ENCODE measurements at regions not wholly inside any gene's neighbourhood (a gene's known extent, or its start where the extent isn't known, plus 50 kb on each side); places are given as distances from the start of the nearest gene placed in this dataset.

DNA sequence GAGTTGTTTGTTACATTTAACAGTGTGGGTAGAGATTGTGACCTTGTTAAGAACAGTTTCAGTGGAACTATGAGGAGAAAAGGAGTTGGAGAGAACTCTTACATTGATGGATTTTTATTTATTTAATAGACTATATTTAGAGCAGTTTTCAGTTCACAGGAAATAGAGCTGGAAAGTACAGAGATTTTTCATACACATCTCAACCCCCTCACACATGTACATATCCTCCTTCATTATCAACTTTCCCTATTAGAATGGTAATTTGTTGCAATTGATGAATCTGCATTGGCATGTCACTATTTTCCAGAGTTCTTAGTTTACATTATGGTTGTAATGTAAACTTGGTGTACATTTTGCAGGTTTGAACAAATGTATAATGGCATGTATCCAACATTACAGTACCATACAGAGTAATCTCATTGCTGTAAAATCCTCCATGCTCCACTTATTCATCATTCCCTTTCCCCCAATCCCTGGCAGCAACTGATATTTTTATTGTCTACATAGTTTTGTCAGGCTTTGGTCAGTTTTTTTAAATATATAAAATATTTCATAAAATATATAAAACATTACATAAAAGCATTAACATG is 756.6 kb upstream of the DPPA4 start:
- Mint-ChIP-seq H3K4me3 (no peak overlapping the region), H3K36me3 (ENCODE audit: low read depth) (no peaks in the 10 kb centered on the region), H3K27ac (no peak overlapping the region), H3K9me3 (peaks cover 5% of the 10 kb centered on the region), H3K4me1 (no peaks in the 10 kb centered on the region), H3K27me3 (no peaks in the 10 kb centered on the region)
- ChIA-PET POLR2A (no interaction called here), CTCF (no interaction called here)
- no peak for DNase-seq

DNA sequence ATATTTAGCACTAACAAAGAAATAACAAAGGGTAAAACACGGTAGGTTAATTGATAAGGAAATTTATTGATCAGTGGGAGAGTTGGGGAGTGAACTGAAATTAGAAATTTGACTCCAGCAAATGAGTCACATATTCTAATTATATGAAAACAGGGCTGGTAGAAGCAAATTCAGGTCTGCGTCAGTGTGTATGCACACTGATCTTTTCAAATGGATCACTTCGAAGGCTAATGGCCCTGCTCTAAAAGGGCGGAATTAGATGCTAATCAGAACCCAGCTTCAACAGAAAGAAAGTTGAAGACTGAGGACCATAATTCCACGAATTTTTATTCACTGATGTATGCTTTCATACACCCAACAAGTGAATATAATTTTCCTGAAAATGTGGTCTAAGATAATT is 762.4 kb upstream of the DPPA4 start:
- no peak for DNase-seq
- Mint-ChIP-seq H3K4me1 (no peaks in the 10 kb centered on the region), H3K4me3 (no peak overlapping the region), H3K27ac (no peak overlapping the region), H3K9me3 (peaks cover 5% of the 10 kb centered on the region), H3K36me3 (ENCODE audit: low read depth) (no peaks in the 10 kb centered on the region), H3K27me3 (no peaks in the 10 kb centered on the region)
- POLR2A ChIA-PET = no interaction called here
- CTCF ChIA-PET = no interaction called here

DNA sequence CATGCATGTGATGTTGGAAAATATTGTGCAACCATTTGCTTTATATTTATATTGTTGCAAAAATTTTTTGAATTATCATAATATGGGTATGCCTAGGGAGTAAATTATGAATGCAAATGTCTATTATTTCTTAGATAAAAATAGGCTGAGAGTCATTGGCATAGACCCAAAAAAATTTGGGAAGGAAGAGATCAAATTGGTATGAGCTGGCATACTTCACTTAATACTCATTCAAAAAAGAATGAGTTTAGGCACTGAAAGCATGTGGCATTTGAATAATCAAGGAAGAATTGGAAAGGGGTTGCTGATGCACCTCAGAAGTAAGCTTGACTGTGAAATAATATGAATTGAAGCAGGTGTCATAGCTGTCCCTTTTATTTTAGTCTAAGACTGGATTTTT is 764.0 kb upstream of the DPPA4 start:
- no peak overlapping the region for H3K27ac Mint-ChIP-seq
- ChIA-PET CTCF (no interaction called here), POLR2A (no interaction called here)
- H3K4me3 Mint-ChIP-seq = no peak overlapping the region
- no peaks in the 10 kb centered on the region for H3K36me3 Mint-ChIP-seq (ENCODE audit: low read depth)
- no peaks in the 10 kb centered on the region for H3K27me3 Mint-ChIP-seq
- no peak for DNase-seq
- no peaks in the 10 kb centered on the region for H3K4me1 Mint-ChIP-seq
- H3K9me3 Mint-ChIP-seq = peaks cover 5% of the 10 kb centered on the region

DNA sequence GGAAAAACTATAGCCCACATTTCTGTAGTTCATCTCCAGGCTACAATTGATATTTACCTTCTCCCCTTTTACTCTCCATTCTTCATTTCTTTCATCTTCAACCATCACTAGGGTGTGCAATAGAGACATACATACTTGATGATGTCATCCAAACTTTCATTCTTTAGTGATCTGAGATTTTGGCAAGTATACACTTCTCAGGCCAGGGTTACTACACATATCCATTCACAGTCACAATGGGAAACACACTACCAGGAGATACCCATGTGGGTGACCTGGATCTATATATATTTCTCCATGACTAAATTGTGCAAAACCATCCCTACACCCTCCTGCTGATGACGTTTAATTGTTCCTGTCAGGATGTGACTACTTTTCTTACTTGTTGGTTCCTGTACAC is 769.5 kb upstream of the DPPA4 start:
- no peak overlapping the region for H3K27ac Mint-ChIP-seq
- no peaks in the 10 kb centered on the region for H3K36me3 Mint-ChIP-seq (ENCODE audit: low read depth)
- CTCF ChIA-PET = no interaction called here
- H3K4me3 Mint-ChIP-seq = no peak overlapping the region
- H3K9me3 Mint-ChIP-seq = no peaks in the 10 kb centered on the region
- no peaks in the 10 kb centered on the region for H3K4me1 Mint-ChIP-seq
- POLR2A ChIA-PET = no interaction called here
- H3K27me3 Mint-ChIP-seq = no peaks in the 10 kb centered on the region
- no peak for DNase-seq

DNA sequence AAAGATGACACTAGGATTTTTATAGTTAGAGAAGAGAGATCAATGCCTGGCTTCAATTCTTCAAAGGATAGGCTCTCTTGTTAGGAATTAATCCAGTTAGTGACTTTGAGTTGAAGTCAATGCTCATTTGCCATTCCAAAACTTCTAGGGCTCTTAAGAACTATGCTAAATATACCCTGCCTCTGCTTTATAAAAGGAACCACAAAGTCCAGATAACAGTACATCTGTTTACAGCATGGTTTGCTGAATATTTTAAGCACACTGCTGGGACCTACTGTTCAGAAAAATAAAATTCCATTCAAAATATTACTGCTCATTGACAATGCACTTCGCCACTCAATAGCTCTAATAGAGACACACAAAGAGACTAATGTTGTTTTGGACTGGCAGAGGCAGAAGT is 786.6 kb upstream of the DPPA4 start:
- ChIA-PET CTCF (no interaction called here), POLR2A (no interaction called here)
- H3K4me3 Mint-ChIP-seq = no peak overlapping the region
- no peaks in the 10 kb centered on the region for H3K36me3 Mint-ChIP-seq (ENCODE audit: low read depth)
- no peaks in the 10 kb centered on the region for H3K9me3 Mint-ChIP-seq
- DNase-seq = no peak
- H3K4me1 Mint-ChIP-seq = no peaks in the 10 kb centered on the region
- H3K27me3 Mint-ChIP-seq = no peaks in the 10 kb centered on the region
- H3K27ac Mint-ChIP-seq = no peak overlapping the region

DNA sequence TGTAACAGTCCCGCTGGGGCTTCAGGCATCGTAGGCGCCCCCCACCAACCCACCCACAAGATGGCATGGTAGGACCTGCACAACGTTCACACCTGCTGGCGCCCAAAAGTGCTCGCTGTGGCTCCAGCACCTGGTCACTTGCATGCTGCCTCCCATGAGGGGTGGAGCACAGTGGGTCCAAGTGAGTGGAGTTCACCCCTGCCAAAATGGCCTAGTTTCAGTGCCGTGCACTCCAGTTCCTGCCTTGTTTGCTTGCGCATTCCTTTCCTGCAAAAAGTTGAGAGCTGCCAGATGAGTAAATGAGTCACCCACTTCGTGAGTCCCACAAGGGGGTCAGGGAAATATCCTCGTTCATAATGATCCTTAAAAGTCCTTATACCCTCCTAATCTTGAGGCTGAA is 788.7 kb upstream of the DPPA4 start:
- Mint-ChIP-seq H3K27me3 (no peaks in the 10 kb centered on the region), H3K4me1 (no peaks in the 10 kb centered on the region), H3K4me3 (no peak overlapping the region), H3K9me3 (no peaks in the 10 kb centered on the region), H3K36me3 (ENCODE audit: low read depth) (no peaks in the 10 kb centered on the region), H3K27ac (no peak overlapping the region)
- POLR2A ChIA-PET = no interaction called here
- CTCF ChIA-PET = interaction anchor here (0.6 kb wide), 1 partner anchor 19 kb away, joined by 3 read pairs; no protein-coding TSS in a partner anchor
- no peak for DNase-seq

DNA sequence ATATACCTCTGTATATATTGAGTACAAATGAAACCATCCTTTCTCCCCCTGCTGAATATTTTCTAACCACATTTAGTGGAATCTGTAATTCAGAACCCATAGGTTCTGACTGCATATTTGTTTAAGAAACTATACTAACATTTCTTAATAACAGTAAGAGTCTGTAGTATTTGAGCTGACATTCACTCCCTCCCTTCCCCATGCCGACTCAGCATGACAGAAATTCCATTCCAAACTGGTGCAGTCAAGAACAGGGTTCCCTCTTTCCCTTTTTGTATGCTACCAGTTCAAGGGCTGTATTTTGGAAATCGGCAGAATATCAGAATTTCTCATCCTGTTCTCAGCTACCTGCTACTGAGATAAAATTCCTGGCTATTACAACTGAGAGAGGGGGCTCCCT is 796.6 kb upstream of the DPPA4 start:
- H3K4me3 Mint-ChIP-seq = no peak overlapping the region
- ChIA-PET POLR2A (no interaction called here), CTCF (no interaction called here)
- no peaks in the 10 kb centered on the region for H3K4me1 Mint-ChIP-seq
- H3K9me3 Mint-ChIP-seq = no peaks in the 10 kb centered on the region
- no peak overlapping the region for H3K27ac Mint-ChIP-seq
- no peak for DNase-seq
- H3K27me3 Mint-ChIP-seq = no peaks in the 10 kb centered on the region
- no peaks in the 10 kb centered on the region for H3K36me3 Mint-ChIP-seq (ENCODE audit: low read depth)

DNA sequence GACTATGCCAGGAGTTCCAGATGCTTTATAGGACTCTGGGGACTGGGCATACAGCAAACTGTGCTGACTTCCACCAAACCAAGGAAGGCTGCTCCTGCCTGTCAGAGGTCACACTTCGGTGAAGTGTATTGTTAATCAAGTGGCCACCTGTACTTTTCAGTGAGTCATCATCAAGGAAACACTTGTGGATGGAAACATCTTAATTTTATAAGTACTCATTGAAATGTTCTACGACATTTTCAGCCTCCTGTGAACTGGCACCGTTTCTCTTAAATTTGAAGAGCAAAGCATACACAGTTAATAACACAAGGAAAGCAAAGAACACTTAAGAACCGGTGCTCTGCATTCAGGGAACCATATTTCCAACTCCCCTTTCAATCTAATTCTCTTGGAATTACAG is 801.7 kb upstream of the DPPA4 start:
- Mint-ChIP-seq H3K27ac (no peak overlapping the region), H3K9me3 (no peaks in the 10 kb centered on the region), H3K36me3 (ENCODE audit: low read depth) (no peaks in the 10 kb centered on the region), H3K27me3 (no peaks in the 10 kb centered on the region), H3K4me1 (no peaks in the 10 kb centered on the region), H3K4me3 (no peak overlapping the region)
- DNase-seq = no peak
- CTCF ChIA-PET = no interaction called here
- POLR2A ChIA-PET = no interaction called here

DNA sequence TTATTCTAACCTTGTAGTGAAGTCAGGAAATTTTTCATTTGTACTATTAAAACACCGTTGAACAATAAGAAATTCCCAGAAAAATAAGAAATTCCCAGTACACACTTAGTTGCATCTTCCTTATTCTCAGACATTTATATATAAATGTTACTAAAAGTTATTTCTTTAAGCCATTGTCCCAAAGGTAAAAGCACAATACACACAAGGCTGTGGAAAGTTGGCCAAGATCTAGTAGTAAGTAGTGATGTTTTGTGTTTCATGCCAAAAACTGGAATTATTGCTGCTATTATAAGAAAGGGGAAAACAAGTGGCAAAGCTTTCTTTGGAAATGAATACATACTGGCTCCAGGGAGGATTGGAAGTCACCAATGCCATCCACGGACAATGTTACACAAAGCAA is 802.5 kb upstream of the DPPA4 start:
- no peaks in the 10 kb centered on the region for H3K4me1 Mint-ChIP-seq
- POLR2A ChIA-PET = no interaction called here
- H3K36me3 Mint-ChIP-seq (ENCODE audit: low read depth) = no peaks in the 10 kb centered on the region

DNA sequence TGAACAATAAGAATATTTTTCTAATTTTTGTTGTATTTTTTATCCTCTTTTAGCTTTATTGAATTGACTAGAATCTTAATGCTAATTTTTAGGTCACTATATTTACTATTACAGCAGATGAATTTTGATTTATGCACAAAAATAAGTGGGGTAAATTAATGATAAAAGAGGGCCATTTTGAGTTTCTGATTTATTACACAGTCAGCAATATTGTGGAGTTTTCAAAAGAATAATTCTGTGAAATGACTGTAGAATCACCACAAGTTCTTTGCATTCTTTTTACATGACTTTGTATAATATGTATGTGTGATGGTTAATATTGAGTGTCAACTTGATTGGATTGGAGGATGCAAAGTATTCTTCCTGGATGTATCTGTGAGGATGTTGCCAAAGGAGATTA is 812.4 kb upstream of the DPPA4 start:
- Mint-ChIP-seq H3K9me3 (no peaks in the 10 kb centered on the region), H3K4me1 (no peaks in the 10 kb centered on the region), H3K36me3 (ENCODE audit: low read depth) (no peaks in the 10 kb centered on the region), H3K27ac (no peak overlapping the region), H3K4me3 (no peak overlapping the region), H3K27me3 (no peaks in the 10 kb centered on the region)
- CTCF ChIA-PET = no interaction called here
- DNase-seq = no peak
- POLR2A ChIA-PET = no interaction called here

More for the DNA sequence above, 802.5 kb upstream of the DPPA4 start:
- CTCF ChIA-PET = no interaction called here
- no peaks in the 10 kb centered on the region for H3K9me3 Mint-ChIP-seq
- H3K4me3 Mint-ChIP-seq = no peak overlapping the region
- no peak for DNase-seq
- H3K27me3 Mint-ChIP-seq = no peaks in the 10 kb centered on the region
- H3K27ac Mint-ChIP-seq = no peak overlapping the region

DNA sequence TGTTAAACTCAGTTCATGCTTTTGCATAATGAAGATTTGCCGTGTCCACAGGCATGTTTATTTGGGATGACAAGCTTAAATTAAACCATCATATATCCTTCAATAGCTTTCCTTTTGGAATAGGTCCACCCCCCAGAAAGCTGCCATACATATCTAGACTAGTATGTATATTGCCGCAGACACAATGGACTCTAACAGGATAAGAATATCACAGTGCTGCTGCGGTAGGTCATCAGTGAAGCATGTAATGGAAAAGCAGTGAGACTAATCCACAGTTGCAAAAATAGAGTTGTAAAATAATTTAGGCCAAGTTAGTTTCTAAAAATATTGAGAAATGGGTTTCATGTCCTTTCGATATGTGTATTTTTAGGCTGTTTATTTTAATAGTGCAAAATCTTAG is 819.9 kb upstream of the DPPA4 start:
- H3K4me3 Mint-ChIP-seq = no peak overlapping the region
- no peak for DNase-seq
- no peaks in the 10 kb centered on the region for H3K27me3 Mint-ChIP-seq
- POLR2A ChIA-PET = no interaction called here
- H3K36me3 Mint-ChIP-seq (ENCODE audit: low read depth) = no peaks in the 10 kb centered on the region
- CTCF ChIA-PET = no interaction called here
- H3K4me1 Mint-ChIP-seq = no peaks in the 10 kb centered on the region
- H3K9me3 Mint-ChIP-seq = no peaks in the 10 kb centered on the region
- no peak overlapping the region for H3K27ac Mint-ChIP-seq

DNA sequence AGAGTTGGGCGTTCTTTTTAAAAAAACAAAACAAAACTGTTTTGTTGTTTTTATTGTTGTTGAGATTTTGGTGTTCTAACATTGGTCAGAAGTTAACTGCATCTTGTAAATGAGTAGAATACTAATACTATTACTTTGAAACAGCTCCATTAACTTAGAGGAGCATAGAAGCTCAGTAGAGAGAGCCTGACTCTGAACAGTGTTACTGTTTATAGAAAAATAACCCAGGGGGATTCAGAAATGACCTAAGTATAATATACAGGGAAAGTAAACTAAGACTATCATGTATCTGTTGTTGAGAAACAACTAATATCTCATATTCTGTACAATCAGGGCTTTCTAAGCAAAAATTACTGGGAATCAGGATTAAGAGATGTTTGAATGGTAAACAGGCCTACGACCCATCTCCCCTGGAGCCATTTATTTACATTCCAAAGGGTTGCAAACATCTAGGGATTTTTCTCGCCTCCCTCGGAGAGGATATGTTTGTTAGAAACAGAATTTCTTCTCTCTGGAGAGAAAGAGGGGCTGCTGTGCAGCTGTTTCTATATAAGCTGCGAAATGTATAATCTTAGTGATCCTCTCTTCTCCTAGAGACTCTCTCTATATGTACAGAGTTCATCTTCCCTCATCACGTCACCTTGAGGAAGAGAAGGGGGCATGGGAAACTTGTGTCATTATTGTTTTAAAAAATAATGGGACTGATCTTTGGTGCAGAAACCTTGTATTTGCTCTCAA is 827.5 kb upstream of the DPPA4 start:
- no peak for DNase-seq
- no peaks in the 10 kb centered on the region for H3K27me3 Mint-ChIP-seq
- H3K4me1 Mint-ChIP-seq = no peaks in the 10 kb centered on the region
- ChIA-PET POLR2A (no interaction called here), CTCF (no interaction called here)
- H3K4me3 Mint-ChIP-seq = no peak overlapping the region
- H3K27ac Mint-ChIP-seq = no peak overlapping the region
- no peaks in the 10 kb centered on the region for H3K36me3 Mint-ChIP-seq (ENCODE audit: low read depth)
- no peaks in the 10 kb centered on the region for H3K9me3 Mint-ChIP-seq

DNA sequence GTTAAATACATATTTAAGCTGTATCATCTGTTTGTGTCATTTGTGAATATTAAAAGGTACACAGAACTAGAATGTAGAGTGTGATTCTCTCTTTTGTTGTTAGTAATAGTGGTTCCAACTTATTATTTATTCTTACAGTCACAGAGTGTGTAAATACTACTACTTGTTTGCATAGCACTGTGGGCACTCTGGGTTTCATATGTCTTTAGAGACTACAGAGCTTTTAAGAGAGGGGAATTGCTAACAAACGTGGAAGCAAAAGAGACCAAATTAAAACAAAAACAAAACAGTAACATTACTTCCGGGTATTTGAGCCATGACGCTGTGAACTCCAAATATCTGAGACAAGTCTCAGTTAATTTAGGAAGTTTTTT is 828.0 kb upstream of the DPPA4 start:
- Mint-ChIP-seq H3K27me3 (no peaks in the 10 kb centered on the region), H3K27ac (no peak overlapping the region), H3K9me3 (no peaks in the 10 kb centered on the region), H3K36me3 (ENCODE audit: low read depth) (no peaks in the 10 kb centered on the region), H3K4me3 (no peak overlapping the region), H3K4me1 (no peaks in the 10 kb centered on the region)
- no peak for DNase-seq
- CTCF ChIA-PET = no interaction called here
- POLR2A ChIA-PET = no interaction called here

DNA sequence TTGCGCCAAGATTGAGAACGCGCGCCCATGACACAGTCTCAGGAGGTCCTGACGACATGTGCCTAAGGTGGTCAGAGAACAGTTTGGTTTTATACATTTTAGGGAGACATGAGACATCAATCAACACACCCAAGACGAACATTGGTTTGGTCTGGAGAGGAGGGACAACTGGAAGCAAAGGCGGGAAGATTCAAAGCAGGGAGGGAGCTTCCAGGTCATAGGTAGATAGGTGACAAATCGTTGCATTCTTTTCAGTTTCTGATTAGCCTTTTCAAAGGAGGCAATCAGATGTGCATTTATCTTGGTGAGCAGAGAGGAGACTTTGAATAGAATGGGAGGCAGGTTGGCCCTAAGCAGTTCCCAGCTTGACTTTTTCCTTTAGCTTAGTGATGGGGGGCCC is 828.4 kb upstream of the DPPA4 start:
- Mint-ChIP-seq H3K36me3 (ENCODE audit: low read depth) (no peaks in the 10 kb centered on the region), H3K4me1 (no peaks in the 10 kb centered on the region), H3K4me3 (no peak overlapping the region), H3K27ac (no peak overlapping the region), H3K27me3 (no peaks in the 10 kb centered on the region), H3K9me3 (no peaks in the 10 kb centered on the region)
- CTCF ChIA-PET = no interaction called here
- POLR2A ChIA-PET = no interaction called here
- no peak for DNase-seq

Measured in activated CD4-positive, alpha-beta memory T cell treated with anti-CD3 and anti-CD28 coated beads, Interleukin-2, amount 10 ng/mL, durations not matched to agents 7 days and 5 days (primary cell).